Mesodermal cell (in vitro differentiated cells): ENCODE measurements at regions not wholly inside any gene's neighbourhood (a gene's known extent, or its start where the extent isn't known, plus 50 kb on each side); places are given as distances from the start of the nearest gene placed in this dataset.

Experiments
- H3K27ac ChIP-seq: 2 replicates; pipeline ENCODE4 v1.7.0; 2013; ENCODE audit warnings: mild to moderate bottlenecking, low read depth, low read length, moderate library complexity; ENCODE audit not compliant: severe bottlenecking
- H3K36me3 ChIP-seq: 2 replicates; pipeline ENCODE4 v1.7.1; 2013; ENCODE audit warnings: mild to moderate bottlenecking, low read length, moderate library complexity; ENCODE audit not compliant: control insufficient read depth, insufficient read depth
- H3K4me1 ChIP-seq: one replicate; pipeline ENCODE4 v1.7.1; 2013; ENCODE audit warnings: mild to moderate bottlenecking, low read length; ENCODE audit not compliant: insufficient read depth, control insufficient read depth, poor library complexity, severe bottlenecking
- H3K4me3 ChIP-seq: 2 replicates; pipeline ENCODE4 v1.7.0; 2013; ENCODE audit warnings: low read length, control low read depth, mild to moderate bottlenecking; ENCODE audit not compliant: insufficient read depth, poor library complexity, severe bottlenecking; ENCODE audit errors: extremely low read depth
- H3K9me3 ChIP-seq: 2 replicates; pipeline ENCODE4 v1.7.1; 2013; ENCODE audit warnings: mild to moderate bottlenecking, low read length, moderate library complexity; ENCODE audit not compliant: control insufficient read depth
- WGBS, 2 experiments: methylation state at CpG; one replicate each; pipeline ENCODE4 v1.1.5; 2013; ENCODE audit warnings: missing lambda C conversion rate in 2 of 2; ENCODE audit not compliant: insufficient coverage in 2 of 2; 5-methylcytosine and 5-hydroxymethylcytosine counted together

DNA sequence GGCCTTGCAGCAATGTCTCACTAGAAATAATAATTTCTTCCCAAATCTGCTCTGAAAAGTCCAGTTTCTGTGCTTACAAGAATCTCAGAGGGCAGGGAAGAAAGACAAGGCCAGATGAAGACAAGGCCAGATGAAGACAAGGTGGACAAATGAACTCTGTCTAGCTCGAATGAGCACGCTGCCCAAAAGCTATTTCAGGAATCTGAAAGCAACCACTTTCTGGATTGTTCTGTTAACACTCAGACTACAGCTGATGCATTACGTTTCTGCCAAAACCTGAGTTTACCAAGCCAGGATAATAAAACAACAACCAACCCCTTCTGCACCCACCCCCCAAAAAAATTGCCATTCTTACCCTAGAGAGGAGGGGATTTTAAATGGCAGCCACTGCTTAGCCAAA is 1073.6 kb downstream of the SORCS3 start:
- WGBS, 2 experiments, result 74 to 89% methylated on average over 2 of the region's 3 CpGs
- H3K4me3 ChIP-seq, result no peak overlapping the region
- peaks cover 5% of the 10 kb centered on the region for H3K9me3 ChIP-seq
- H3K27ac ChIP-seq, result no peak overlapping the region
- H3K4me1 ChIP-seq, result no peaks in the 10 kb centered on the region
- no peaks in the 10 kb centered on the region for H3K36me3 ChIP-seq

DNA sequence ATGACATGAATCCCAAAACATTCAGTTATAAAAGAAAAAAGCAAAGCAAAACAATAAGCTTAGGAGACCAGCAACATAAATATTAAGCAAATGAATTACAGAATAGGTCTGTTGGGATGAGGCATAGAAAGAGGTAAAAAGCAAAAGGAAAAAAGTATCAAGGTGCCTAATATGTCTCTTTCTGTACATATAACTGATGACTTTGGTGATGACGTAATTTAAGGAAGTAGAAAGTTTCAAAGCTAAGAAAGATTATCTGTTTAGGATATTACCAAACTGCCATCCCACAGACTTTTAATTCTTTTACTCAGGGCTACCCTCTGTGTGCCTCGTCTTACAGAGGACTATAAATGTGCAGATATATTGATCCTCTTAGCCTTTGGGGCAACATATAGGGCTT is 1066.5 kb downstream of the SORCS3 start:
- Histone ChIP-seq H3K4me3 (no peak overlapping the region), H3K36me3 (no peaks in the 10 kb centered on the region), H3K9me3 (peaks cover 13% of the 10 kb centered on the region), H3K4me1 (no peaks in the 10 kb centered on the region), H3K27ac (no peak overlapping the region)
- WGBS, 2 experiments, result 86% methylated on average over 1 of the region's 2 CpGs; no CpG with 5 or more reads in 1 of the 2 experiments

DNA sequence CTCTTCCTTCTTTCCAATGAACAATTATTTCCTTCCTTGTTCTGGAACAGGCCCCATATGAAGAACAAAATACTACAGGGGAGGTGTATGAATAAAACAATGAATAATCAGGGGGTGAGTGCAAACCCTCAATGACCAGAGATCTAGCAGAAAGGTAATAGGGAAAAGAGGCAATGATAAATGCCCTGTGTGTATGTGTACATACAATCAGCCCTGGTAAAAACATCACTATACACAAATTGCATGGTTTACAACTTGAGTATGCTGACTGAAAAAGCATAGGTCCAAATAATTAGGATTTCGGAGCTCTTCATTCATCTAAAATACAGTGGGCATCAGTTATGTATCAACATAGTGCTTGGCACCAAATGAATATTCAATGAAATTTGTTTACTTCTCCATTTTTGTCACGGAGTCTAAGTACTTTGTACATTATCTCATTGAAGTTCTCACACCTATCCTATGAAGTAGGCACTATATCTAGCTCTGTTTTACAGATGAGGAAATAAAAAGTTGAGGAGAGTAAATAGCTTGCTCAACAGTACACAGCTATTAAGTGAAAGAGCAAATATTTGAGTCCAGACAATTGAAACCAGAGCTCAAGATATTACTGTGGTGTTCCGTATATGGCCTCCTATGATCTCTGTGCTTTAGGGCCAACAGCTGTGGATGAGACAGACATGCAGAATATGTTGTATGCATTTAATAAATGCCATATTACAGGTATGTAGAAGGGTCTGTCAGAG is 1065.4 kb downstream of the SORCS3 start:
- 83 to 90% methylated on average over 2 of the region's 3 CpGs for WGBS, 2 experiments
- H3K36me3 ChIP-seq, result no peaks in the 10 kb centered on the region
- H3K27ac ChIP-seq, result no peak overlapping the region
- H3K4me3 ChIP-seq, result no peak overlapping the region
- no peaks in the 10 kb centered on the region for H3K4me1 ChIP-seq
- peaks cover 13% of the 10 kb centered on the region for H3K9me3 ChIP-seq

DNA sequence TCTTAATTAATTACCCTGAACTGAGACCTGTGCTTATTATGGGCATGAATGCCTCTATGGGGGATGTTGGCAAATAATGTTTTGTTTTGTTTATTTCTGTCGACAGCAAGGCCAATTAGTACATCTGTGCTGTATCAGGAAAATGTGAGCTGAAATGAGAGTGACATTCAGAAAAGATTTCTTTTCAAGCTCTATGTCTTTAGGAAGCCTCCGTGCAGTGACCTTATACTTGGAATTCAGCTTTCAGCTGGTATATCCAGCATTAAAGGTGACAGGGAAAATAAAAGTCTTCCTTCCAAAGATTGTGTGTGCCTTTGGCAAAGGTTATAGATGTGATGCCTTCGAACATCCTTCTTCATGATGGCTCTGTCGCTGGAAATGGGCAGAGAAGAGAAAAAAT is 1061.1 kb downstream of the SORCS3 start:
- Histone ChIP-seq H3K4me3 (no peak overlapping the region), H3K36me3 (no peaks in the 10 kb centered on the region), H3K9me3 (no peaks in the 10 kb centered on the region), H3K27ac (no peak overlapping the region), H3K4me1 (no peaks in the 10 kb centered on the region)
- WGBS, 2 experiments, result 75 to 88% methylated on average over 3 to 4 of the region's 4 CpGs

GRCh38 chr10:105700218-105700617 is 1059.1 kb downstream of the SORCS3 start:
- 55 to 63% methylated on average over 1 to 2 of the region's 2 CpGs for WGBS, 2 experiments
- H3K36me3 ChIP-seq, result no peaks in the 10 kb centered on the region
- H3K27ac ChIP-seq, result no peak overlapping the region
- H3K9me3 ChIP-seq, result no peaks in the 10 kb centered on the region
- H3K4me3 ChIP-seq, result no peak overlapping the region
- no peaks in the 10 kb centered on the region for H3K4me1 ChIP-seq

- Histone ChIP-seq H3K4me1 (no peaks in the 10 kb centered on the region), H3K4me3 (no peak overlapping the region), H3K9me3 (no peaks in the 10 kb centered on the region), H3K27ac (no peak overlapping the region), H3K36me3 (no peaks in the 10 kb centered on the region)
- 59 to 72% methylated on average over 3 to 5 of the region's 5 CpGs for WGBS, 2 experiments
Measured at GRCh38 chr10:105699504-105699903, 1058.4 kb downstream of the SORCS3 start.

- Histone ChIP-seq H3K36me3 (no peaks in the 10 kb centered on the region), H3K9me3 (no peaks in the 10 kb centered on the region), H3K4me1 (no peaks in the 10 kb centered on the region), H3K27ac (no peak overlapping the region), H3K4me3 (no peak overlapping the region)
- 67 to 80% methylated on average over 1 of the region's 2 CpGs for WGBS, 2 experiments
Measured at GRCh38 chr10:105698592-105698991, 1057.5 kb downstream of the SORCS3 start.

GRCh38 chr10:105697290-105697780 is 1056.2 kb downstream of the SORCS3 start:
- Histone ChIP-seq H3K27ac (no peak overlapping the region), H3K4me1 (no peaks in the 10 kb centered on the region), H3K9me3 (no peaks in the 10 kb centered on the region), H3K36me3 (no peaks in the 10 kb centered on the region), H3K4me3 (no peak overlapping the region)
- 84 to 88% methylated on average over 2 of the region's 3 CpGs for WGBS, 2 experiments

- WGBS, 2 experiments, result 38 to 60% methylated on average over 1 of the region's 1 CpG
- H3K9me3 ChIP-seq, result no peaks in the 10 kb centered on the region
- H3K4me3 ChIP-seq, result no peak overlapping the region
- no peaks in the 10 kb centered on the region for H3K4me1 ChIP-seq
- H3K36me3 ChIP-seq, result no peaks in the 10 kb centered on the region
- H3K27ac ChIP-seq, result no peak overlapping the region
Measured at GRCh38 chr10:105691811-105692210, 1050.7 kb downstream of the SORCS3 start.

DNA sequence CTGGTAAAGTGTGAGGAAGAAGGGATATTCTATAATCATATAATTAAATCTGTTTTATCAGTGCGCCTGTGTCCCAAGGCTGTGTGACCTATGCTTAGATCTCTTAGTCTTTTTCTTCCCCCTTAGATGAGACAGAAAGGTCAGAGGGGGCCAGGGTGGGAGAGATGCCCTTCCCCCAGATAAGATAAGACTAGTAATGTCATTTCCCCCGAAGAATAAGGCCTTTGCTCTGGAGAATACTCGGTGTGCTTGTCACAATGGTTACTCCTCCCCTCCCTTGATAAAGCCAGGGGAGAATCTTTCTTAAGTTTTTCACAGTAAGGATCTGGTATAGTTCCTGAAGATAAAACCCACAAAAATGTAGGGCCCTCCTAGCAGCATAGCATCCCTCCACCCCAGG is 1041.8 kb downstream of the SORCS3 start:
- WGBS, 2 experiments, result no CpG with 5 or more reads among the region's 3 CpGs
- H3K4me1 ChIP-seq, result no peaks in the 10 kb centered on the region
- no peak overlapping the region for H3K4me3 ChIP-seq
- H3K9me3 ChIP-seq, result no peaks in the 10 kb centered on the region
- no peak overlapping the region for H3K27ac ChIP-seq
- H3K36me3 ChIP-seq, result no peaks in the 10 kb centered on the region

DNA sequence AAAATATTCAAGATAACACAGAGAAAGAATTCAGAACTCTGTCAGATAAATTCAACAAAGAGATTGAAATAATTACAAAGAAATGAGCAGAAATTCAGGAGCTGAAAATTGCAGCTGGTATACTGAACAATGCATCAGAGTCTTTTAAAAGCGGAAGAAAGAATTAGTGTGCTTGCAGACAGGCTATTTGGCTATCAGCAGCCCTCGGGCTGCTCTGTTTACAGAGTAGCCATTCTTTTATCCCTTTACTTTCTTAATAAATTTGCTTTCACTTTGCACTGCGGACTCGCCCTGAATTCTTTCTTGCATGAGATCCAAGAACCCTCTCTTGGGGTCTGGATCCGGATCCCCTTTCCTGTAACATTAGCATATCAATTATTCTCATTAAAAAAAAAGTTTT is 1040.0 kb downstream of the SORCS3 start:
- 92 to 95% methylated on average over 2 to 3 of the region's 5 CpGs for WGBS, 2 experiments
- peaks cover under 1% of the 10 kb centered on the region for H3K9me3 ChIP-seq
- H3K36me3 ChIP-seq, result no peaks in the 10 kb centered on the region
- H3K4me3 ChIP-seq, result no peak overlapping the region
- no peak overlapping the region for H3K27ac ChIP-seq
- H3K4me1 ChIP-seq, result no peaks in the 10 kb centered on the region
